T47D (cell line): ENCODE measurements at regions not wholly inside any gene's neighbourhood (a gene's known extent, or its start where the extent isn't known, plus 50 kb on each side); places are given as distances from the start of the nearest gene placed in this dataset.

ENCODE experiments used
- DNase-seq, 2 experiments: peaks; one replicate each; pipeline versions ENCODE4 v3.0.0 to v3.0.0-alpha.2; 2011 to 2012; ENCODE audit warnings: low read depth in 1 of 2, low spot score in 1 of 2
- JUND ChIP-seq: IDR thresholded peaks from 2 replicates; pipeline ENCODE4 v1.6.1; 2012; ENCODE audit warnings: low read depth
- in situ Hi-C: cut with HindIII; loops from 2 replicates; pipeline ENCODE4 v1.10.0; 2016; ENCODE audit warnings: low sequenced_read_pairs, low pct_unique_long_range_greater_than_20kb

DNA sequence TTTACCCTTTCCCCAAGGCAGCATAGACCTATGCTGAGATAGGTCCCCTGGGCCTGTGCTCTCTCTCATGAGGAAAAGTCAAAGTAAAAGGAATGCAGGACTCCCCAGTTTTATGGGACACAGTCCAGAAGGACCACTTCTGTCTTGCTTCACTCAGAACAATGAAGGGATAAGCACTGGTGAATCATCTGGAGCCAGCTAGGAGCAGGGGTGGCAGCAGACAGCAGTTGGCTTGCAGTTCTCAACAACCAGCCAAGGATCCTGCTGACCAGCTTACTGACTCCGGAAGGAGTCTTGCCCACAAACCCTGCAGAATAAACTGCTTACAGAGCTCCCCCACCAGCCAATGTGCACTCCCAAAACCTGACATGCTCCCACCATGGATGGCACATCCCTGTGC lies 152.1 kb upstream of the GHITM start:
- no peak for TF ChIP-seq JUND
- in situ Hi-C loops = no loop called here
- no peak for DNase-seq

DNA sequence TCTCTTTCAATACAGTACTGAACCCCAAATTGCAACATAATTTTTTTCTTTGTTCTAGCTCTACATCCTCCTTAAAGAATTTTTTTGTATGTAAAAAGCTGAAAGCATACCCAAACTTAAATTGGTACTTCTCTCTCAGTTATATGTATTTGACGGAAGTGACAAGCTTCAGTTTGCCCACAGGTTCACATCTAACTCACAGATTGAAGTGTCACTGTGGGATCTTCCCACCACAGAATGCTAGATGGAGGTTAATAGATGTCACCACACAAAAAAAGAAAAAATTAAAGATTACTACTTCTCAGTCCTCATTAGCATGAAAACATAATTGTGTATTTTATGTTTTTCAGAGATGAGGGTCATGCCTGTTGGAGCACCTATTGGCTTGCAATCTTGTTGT lies 150.9 kb upstream of the GHITM start:
- TF ChIP-seq JUND = no peak
- in situ Hi-C loops = no loop called here
- no peak for DNase-seq

DNA sequence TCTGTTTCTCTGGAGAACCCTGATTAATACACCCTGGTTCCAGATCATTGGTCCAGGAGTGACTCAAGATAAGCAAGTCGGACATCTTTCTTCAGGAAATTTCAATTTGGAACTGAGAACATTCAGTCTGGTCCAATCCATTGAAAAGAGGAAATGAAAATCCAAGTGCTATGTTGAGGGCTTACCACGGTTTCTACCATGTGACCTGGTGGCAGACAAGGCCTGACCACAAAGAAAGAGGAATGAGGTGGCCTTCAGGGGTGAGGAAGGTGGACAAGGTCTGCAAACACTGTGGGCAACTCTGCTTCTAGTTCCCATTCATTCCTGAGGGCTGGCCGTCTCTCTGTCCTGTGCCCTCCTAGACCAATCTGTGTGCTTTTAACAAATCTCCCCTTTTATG lies 149.2 kb upstream of the GHITM start:
- TF ChIP-seq JUND = no peak
- DNase-seq = no peak
- in situ Hi-C loops = no loop called here

DNA sequence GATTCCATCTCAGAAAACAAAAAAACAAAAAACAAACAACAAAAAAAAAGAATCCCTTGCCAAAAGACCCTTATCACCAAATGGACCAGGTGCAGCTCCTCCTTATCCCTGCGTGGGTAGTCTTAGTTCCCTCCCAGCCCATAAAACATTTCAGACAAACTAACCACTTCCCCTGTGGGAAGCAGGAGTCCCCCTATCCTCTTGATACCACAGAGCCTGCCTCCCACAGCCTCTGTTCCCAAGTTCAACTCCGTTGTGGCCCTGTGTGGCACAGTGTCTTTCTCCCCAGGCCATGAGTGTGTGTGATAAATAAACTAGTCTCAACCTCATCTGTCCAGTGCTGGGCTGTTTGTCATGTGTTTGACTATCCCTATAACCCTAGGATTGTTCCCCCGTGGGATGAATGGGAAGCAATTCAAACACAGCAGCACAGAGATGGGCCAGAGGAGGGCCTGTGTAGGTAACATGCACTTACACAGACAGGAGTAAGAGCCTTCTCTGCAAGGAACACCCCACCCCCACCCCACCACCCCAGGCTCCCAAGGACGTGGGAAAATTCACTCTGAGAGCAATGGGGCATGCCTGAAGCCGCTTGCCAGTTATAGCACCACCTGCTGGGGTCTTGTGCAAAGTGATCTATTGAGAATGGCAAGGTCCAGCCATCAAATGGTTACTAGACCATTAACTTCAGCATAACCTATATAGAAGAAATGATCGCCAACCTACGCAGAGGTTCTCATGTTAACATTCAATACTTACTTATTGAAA lies 147.1 kb upstream of the GHITM start:
- in situ Hi-C loops = no loop called here
- no peak for TF ChIP-seq JUND
- DNase-seq = peak in 1 of 2 experiments; percentile 69

DNA sequence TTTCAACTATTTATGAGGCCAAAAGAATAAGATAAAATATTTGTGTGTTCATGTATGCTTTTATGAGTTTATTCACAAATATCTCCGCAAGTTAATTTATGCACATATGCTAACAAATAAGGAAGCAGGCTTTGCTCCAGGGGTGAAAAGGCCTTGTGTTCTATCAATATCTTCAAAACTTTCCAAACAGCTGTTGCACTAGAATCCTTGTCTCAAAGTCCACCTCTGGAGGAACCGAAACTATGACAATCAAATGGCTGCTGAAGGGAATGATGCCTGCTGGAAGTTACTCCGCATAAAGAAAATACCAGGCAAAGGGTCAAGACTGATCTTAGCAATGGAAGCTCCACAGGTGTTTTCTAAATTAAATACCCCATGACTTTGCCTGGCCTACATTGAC lies 145.0 kb upstream of the GHITM start:
- TF ChIP-seq JUND = no peak
- in situ Hi-C loops = no loop called here
- no peak for DNase-seq

DNA sequence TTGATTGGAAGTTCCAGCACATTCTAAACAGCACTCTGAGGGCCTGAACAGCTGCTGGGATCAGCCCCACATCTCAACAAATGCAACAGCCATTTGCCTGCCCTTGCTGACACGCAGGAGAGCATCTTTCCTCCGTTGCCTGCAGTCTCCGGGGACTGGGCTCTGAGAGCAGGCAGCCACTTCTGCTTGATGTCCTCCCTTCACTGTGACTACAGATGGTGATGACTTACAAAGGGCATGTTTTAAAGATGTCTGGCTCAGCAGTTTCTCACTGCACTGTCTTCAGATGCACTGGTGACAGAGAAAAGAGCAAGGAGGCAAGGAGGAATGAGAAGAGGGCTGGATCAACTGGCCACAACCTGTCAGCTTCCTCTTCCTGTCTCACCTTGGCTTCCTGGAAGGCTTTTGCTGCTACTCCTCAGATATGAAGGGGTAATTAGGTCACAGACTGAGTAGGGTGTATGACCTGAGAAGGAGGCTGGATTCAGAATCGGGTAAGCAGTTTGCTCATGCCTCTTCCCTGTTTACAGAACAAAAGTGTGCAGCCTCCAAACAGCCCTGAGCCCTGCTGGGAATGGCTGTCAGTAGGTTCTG lies 143.5 kb upstream of the GHITM start:
- no peak for DNase-seq
- TF ChIP-seq JUND = no peak
- in situ Hi-C loops = no loop called here

DNA sequence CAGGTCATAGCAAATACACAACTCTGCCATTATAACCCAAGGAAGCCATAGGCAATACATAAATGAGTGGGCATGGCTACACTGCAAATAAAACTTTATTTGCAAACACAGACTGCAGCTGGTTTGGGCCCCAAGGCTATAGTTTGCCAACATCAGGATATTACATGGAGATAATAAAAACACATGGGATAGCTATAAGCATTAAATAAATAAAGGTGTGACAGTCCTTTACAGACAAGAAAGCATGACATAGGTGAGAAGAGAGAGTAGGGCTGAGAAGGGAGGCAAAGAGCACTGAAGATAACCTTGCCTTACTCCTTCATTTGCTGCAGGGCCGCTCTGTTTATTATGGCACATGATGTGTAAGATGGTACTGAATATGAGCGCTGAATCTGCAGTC lies 135.1 kb upstream of the GHITM start:
- in situ Hi-C loops = no loop called here
- no peak for DNase-seq
- TF ChIP-seq JUND = no peak

DNA sequence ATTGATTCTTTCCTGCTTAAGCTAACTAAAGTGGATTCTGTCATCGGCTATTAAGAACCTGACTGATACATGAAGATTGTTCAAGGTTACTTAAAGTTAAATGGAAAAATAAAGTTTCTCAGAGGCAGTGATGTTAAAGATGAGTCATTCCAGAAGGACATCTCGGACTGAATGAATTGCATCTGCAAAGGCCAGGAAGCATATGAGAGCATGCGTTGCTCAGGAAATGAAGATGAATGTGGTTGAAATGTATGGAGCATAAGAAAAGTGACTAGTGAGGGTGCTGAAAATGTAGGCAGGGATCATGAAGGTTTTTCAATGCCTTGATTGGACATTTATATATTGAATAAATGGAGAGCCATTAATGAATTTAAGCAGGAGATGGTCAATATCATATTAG lies 133.9 kb upstream of the GHITM start:
- DNase-seq = no peak
- no peak for TF ChIP-seq JUND
- in situ Hi-C loops = no loop called here

DNA sequence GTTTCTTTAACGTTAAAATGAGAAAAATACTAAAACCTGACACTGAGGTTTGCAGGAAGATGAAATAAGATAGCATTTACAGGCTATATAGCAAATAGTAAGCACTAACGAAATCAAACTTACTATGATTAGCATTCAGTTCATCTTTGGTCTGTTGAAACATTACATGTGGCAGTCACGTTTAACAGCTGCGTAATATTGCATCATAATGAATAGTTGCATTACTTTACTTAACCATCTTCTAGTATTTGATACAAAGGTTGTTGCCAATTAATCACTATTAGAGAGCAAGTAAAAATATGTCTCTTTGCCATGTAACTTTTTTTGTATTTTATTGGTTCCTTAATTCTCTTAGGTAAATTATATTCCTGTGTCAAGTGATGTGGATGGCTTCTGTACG lies 131.8 kb upstream of the GHITM start:
- TF ChIP-seq JUND = no peak
- DNase-seq = no peak
- in situ Hi-C loops = no loop called here

DNA sequence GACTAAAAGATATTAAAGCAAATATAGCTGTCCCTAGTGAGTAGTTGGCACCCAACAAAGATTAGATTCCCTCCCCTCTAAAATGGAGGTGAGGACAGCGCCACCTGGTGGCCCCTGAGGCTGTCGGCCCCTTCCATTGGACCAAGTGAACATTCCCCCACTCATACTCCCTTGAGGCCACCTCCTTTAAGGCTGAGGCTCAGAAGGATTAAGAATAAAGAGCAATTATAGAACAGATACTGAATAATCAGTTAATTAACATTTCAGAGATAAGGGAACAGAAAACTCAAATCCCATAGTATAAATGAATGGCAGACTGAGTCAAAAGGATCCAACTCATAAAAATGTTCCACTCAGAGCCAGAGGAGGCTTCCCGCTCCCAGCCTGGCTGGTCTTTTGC lies 130.4 kb upstream of the GHITM start:
- in situ Hi-C loops = no loop called here
- peak in 1 of 2 experiments; percentile 54 for DNase-seq
- TF ChIP-seq JUND = no peak

DNA sequence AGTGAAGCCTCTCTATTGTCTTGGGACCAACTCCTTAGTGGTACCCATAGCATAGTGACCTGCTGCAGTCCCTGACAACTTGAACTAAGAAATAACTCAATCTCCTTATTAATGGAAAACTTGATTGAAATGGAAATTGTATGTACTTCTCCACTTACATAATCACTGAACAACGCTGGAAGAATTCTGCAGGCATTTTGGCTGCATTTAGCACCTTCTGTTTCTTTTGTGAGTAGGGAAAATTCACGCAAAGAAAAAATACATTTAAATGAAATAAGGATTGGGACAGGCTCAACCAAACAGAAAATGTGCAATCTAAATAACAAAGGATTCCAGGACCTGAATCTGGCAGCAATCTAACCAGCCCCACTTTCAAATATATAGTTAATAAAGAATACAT lies 126.9 kb upstream of the GHITM start:
- in situ Hi-C loops = no loop called here
- no peak for TF ChIP-seq JUND
- no peak for DNase-seq

DNA sequence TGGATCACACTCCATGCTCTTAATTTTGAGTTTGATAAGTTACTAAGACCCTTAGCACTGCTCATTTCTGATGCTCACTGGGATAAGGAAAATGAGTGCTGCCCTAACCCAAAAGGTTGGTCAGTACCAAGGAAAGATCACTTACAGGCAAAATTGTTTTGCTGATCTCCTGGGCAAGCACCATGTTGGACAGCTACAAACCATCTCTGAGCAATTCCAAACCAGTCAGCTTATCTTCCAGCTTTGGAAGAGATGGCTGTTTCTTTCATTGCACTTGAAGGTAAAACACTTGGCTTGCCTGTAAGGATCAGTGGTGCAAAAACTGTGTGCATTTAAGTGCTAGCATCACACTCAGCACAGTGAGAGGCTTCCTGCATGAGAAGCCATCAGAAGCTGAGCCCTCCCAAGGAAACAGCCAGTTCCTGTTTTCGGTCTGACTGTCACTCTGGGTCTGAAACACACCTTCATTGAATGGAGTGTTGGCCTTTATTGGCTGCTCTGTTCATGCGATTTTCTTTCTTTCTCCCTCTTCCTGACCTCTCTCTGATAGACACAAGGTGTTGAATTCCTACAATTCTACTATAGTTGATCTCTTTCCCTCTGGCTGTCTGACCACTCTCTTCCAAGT lies 126.4 kb upstream of the GHITM start:
- in situ Hi-C loops = no loop called here
- TF ChIP-seq JUND = no peak
- DNase-seq = no peak

DNA sequence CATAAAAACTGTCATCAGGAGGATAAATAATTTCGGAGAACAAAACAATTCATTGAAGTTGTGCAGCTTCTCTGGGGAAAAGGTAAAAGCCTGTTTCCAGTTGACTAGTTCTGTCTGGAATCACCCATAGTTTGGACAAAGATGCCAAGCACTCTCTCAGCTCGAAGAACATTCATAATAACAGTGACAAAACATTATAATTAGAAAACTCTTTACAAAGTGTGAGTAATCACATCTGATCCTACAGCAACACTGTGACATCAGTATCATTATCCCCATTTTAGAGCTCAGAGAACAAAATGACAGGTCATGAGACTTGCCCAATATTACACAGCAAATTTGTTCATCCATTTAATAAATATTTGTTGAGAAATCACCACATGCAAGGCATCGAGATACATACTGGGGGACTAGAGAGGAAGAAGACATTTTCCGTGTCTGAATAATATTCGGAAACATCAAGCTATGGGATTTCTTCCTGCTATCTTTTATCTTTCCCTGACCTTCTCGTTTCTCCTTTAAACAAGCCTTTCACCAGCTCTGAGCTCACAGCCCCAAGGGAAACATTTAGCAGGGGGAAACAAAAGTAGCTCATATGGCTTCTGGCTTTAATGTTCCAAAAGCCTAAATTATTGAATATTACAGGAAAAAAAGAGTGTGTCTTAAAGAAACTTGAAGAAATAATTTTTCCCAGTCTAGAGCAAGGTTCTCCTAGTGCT lies 123.3 kb upstream of the GHITM start:
- no peak for DNase-seq
- in situ Hi-C loops = no loop called here
- TF ChIP-seq JUND = no peak
